Gastroesophageal sphincter (tissue), 4 donors: ENCODE measurements at regions not wholly inside any gene's neighbourhood (a gene's known extent, or its start where the extent isn't known, plus 50 kb on each side); places are given as distances from the start of the nearest gene placed in this dataset.

ENCODE experiments used
- ATAC-seq: fragments of 150-250 bp; one replicate; pipeline ENCODE4 v1.9.1; 2016; ENCODE audit warnings: mild to moderate bottlenecking, moderate library complexity
- H3K27ac ChIP-seq, 4 donors: fragments of 200-600 bp; sonication (generic) in 3 of 4; 1 replicate in 3 of 4; 2 replicates in 1 of 4; pipeline ENCODE4 v1.5.1; 2016 to 2019
- H3K27me3 ChIP-seq: fragments of 200-600 bp; sonication (generic); one replicate; pipeline ENCODE4 v1.5.1; 2019
- H3K36me3 ChIP-seq, 2 donors: fragments of 200-600 bp; sonication (generic); one replicate each; pipeline ENCODE4 v1.5.1; 2019; ENCODE audit warnings: control low read depth in 1 of 2
- H3K4me1 ChIP-seq, 3 donors: fragments of 200-600 bp; sonication (generic); 1 replicate in 2 of 3; 2 replicates in 1 of 3; pipeline ENCODE4 v1.5.1; 2016 to 2019; ENCODE audit warnings: control low read depth in 2 of 3
- H3K4me3 ChIP-seq, 2 donors: fragments of 200-600 bp; sonication (generic); one replicate each; pipeline ENCODE4 v1.5.1; 2019; ENCODE audit warnings: mild to moderate bottlenecking in 1 of 2, moderate library complexity in 1 of 2
- H3K9me3 ChIP-seq, 3 donors: fragments of 200-600 bp; sonication (generic); one replicate each; pipeline ENCODE4 v1.5.1; 2017 to 2019; ENCODE audit warnings: control low read depth in 2 of 3
- CTCF ChIP-seq, 4 experiments: fragments of 200-600 bp in 2 of 4; fragments of 450-650 bp in 2 of 4; sonication (generic) in 1 of 4; IDR thresholded peaks; one replicate each; pipeline ENCODE4 v1.5.1; 2017 to 2019; ENCODE audit warnings: antibody characterized with exemption in 4 of 4, mild to moderate bottlenecking in 2 of 4, moderate library complexity in 2 of 4
- EP300 ChIP-seq: sonication (generic); formaldehyde crosslinking; IDR thresholded peaks from one replicate; pipeline ENCODE4 v1.6.1; 2017; ENCODE audit warnings: antibody characterized with exemption, mild to moderate bottlenecking
- POLR2A ChIP-seq, 2 donors: fragments of 450-650 bp; IDR thresholded peaks; one replicate each; pipeline ENCODE4 v1.6.1; 2017; ENCODE audit warnings: antibody characterized with exemption in 2 of 2, mild to moderate bottlenecking in 2 of 2, moderate library complexity in 1 of 2
- POLR2AphosphoS5 ChIP-seq: sonication (generic); formaldehyde crosslinking; IDR thresholded peaks from one replicate; pipeline ENCODE4 v1.6.1; 2017; ENCODE audit warnings: antibody characterized with exemption
- WGBS, 2 donors: methylation state at CpG; one replicate each; pipeline ENCODE4 v1.1.5; 2018; ENCODE audit warnings: low coverage in 1 of 2; 5-methylcytosine and 5-hydroxymethylcytosine counted together

GRCh38 chr6:81237226-81237625 lies 515.3 kb downstream of the TENT5A start:
- Histone ChIP-seq H3K36me3 (no peaks in the 10 kb centered on the region), H3K9me3 (no peaks in the 10 kb centered on the region), H3K4me1 (no peaks in the 10 kb centered on the region), H3K27me3 (no peaks in the 10 kb centered on the region), H3K4me3 (no peak overlapping the region), H3K27ac (no peak overlapping the region)
- TF ChIP-seq POLR2AphosphoS5 (no peak), CTCF (IDR thresholded peaks at IDR 0.05) (no peak), POLR2A (IDR thresholded peaks at IDR 0.05) (no peak), EP300 (no peak)
- no peak for ATAC-seq
- WGBS, 2 donors = 92 to 95% methylated on average over 2 of the region's 2 CpGs

GRCh38 chr6:81235512-81235911 lies 517.0 kb downstream of the TENT5A start:
- Histone ChIP-seq H3K36me3 (no peaks in the 10 kb centered on the region), H3K4me1 (no peaks in the 10 kb centered on the region), H3K4me3 (no peak overlapping the region), H3K27me3 (no peaks in the 10 kb centered on the region), H3K27ac (no peak overlapping the region), H3K9me3 (no peaks in the 10 kb centered on the region)
- TF ChIP-seq EP300 = no peak
- TF ChIP-seq POLR2AphosphoS5 = no peak
- no peak for ATAC-seq
- WGBS, 2 donors = 81 to 83% methylated on average over 2 of the region's 2 CpGs

GRCh38 chr6:81233990-81234389 lies 518.5 kb downstream of the TENT5A start:
- H3K27me3 ChIP-seq = no peaks in the 10 kb centered on the region
- H3K4me1 ChIP-seq = peaks cover 0 to 7% (median 0%) of the 10 kb centered on the region in 3 donors
- no peak for ATAC-seq
- H3K36me3 ChIP-seq = no peaks in the 10 kb centered on the region
- H3K4me3 ChIP-seq = no peak overlapping the region
- H3K27ac ChIP-seq = no peak overlapping the region
- H3K9me3 ChIP-seq = no peaks in the 10 kb centered on the region
- WGBS, 2 donors = 83 to 90% methylated on average over 1 of the region's 1 CpG
- TF ChIP-seq POLR2A (IDR thresholded peaks at IDR 0.05) (no peak), CTCF (IDR thresholded peaks at IDR 0.05) (no peak), EP300 (no peak), POLR2AphosphoS5 (no peak)

DNA sequence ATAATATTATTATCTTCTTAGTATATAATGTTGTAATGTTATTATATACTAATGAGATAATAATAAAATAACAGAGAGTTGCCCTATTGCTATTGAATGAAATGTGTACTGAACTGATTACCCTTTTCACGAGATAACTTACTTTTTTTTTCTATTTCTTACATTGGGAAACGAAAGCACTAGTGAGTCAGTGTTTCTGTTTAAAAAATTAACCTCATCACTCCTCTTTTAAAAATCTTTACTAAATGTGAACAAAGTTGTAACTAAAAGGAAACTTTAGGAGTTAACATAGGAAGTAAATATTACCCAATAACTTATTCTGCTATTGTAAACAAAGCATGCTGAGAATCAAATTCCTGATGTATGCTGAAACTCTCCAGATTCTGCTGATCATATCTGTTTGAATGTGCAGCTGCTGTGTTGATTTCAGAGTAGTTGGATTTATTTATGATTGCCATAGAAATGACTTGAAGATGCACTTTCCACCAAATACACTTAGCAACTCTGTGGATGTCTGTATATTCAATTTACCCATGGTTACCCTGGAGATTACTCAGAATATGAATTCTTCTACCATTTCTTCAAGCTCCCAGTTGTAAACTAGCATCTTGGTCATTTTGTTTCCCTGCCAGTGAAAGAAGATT lies 523.4 kb downstream of the TENT5A start:
- no peak overlapping the region for H3K27ac ChIP-seq
- ATAC-seq = no peak
- no peaks in the 10 kb centered on the region for H3K27me3 ChIP-seq
- WGBS, 2 donors = 6 to 8% methylated on average over 2 of the region's 2 CpGs
- H3K36me3 ChIP-seq = no peaks in the 10 kb centered on the region
- H3K4me3 ChIP-seq = no peak overlapping the region
- TF ChIP-seq EP300 (no peak), POLR2A (IDR thresholded peaks at IDR 0.05) (no peak), CTCF (IDR thresholded peaks at IDR 0.05) (no peak), POLR2AphosphoS5 (no peak)
- peaks cover 0 to 8% (median 0%) of the 10 kb centered on the region in 3 donors for H3K4me1 ChIP-seq
- H3K9me3 ChIP-seq = no peaks in the 10 kb centered on the region

DNA sequence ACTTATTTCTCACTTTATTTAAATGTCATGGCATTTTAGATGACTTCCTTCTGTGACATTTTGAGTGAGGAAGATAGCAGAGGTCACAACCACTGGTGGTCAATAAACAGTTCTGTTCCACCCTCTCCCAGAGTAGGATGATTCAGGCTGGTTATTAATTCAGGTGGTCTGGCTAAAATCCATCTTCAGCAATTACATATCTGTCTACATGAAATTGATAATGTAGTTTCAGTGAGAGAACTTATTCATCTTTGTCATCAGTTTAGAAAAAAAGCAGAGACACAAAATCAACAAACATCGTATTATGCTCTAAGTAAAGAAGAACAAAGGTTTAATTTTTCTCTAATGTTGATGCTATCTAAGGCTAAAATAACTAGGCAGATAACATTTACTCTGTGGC lies 525.5 kb downstream of the TENT5A start:
- Histone ChIP-seq H3K9me3 (no peaks in the 10 kb centered on the region), H3K36me3 (no peaks in the 10 kb centered on the region), H3K4me3 (no peak overlapping the region), H3K4me1 (peaks cover 0 to 8% (median 0%) of the 10 kb centered on the region in 3 donors), H3K27ac (no peak overlapping the region), H3K27me3 (no peaks in the 10 kb centered on the region)
- WGBS, 2 donors = 72 to 73% methylated on average over 1 of the region's 1 CpG
- TF ChIP-seq POLR2A (IDR thresholded peaks at IDR 0.05) (no peak), CTCF (IDR thresholded peaks at IDR 0.05) (no peak), EP300 (no peak)
- ATAC-seq = no peak
